ENCODE measurements at regions not wholly inside any gene's neighbourhood (a gene's known extent, or its start where the extent isn't known, plus 50 kb on each side); places are given as distances from the start of the nearest gene placed in this dataset.

DNA sequence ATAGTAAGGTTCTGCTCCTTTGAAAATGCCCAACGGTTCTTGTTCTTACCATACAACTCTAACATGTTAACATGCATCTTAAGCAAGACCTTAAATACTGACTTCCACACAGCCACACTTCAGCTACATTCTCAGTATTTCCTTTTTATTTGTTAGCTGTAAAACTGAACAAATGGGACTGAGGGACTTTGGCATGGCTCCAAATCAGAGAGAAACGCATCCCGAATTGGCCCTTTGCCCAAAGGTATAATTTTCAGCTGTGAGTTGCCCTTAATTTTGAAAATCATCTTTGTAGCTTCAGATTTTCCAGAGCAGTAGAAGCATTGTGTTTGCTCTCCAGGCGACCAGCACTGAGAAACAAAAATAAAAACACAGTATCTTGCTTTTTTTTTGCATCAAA, 56.4 kb downstream of the NEUROD6 start:
- DNase-seq: no peak

DNA sequence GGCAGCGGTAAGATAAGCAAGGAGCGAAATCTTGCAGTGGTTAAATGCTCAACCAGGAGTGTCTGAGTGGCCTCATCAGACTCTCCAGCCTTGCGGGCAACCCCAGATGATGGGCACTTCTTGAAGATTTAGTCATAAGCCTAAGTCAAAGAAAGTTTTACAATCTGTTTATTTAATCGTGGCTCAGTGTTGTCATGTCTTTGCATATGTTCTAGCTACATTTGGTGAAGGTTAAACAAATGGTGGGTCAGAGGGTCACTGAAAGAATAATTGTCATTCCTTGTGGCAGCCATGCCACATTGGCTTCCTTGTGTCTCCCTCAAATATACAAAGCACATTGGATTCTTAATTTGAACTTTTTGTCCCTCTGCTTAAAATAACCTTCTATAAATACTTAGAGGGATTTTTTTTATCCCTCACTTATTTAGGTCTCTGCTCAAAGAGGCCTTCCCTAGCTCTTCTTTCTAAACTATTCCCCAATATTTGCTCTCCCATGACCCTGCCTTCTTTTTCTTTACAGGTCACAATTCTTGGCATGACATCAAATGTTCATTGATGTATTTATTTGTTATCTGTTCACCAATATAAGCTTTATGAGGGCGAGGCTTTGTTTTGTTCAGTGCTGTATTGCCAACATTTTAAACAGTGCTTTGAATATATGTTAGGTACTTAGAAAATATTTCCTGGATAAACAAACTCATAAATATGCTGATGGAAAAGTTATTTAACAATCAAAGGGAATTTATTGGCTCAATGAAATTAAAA, 68.7 kb downstream of the NEUROD6 start:
- DNase-seq: no peak

DNA sequence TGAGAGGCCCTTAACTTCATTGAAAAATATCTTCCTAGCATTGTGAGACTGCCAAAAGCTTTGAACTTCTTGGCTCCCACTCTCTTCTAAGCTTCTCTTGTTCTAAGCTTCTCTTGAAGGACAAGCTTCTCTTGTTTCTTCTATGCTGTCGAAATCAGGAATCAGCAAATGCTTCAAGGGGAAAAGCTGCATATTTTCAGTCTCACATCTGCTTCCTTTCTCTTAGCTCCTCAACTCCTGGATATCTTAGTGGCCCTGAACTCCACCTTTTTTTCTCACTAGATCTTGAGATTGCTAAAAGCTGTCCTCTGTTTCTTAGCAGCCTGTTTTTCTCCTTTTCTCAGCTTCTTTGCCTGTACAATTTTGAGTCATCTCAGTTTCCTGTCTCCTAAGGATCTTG, 73.0 kb downstream of the NEUROD6 start:
- no peak for DNase-seq

DNA sequence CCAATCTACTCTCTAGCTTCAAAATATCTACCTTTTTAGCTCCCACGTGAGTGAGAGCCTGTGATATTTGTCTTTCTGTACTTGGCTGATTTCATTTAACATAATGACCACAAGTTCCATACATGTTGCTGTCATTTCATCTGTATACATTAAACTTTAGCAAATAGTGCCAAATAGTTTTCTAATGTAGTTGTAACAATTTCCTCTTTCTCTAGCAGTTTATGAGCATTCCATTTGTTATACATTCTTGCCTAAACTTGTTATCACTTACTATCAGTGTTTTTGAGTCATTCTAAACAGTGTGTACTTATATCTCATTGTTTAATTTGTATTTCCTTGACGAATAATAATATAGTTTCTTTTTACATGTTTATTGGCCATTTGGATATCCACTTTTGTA, 77.2 kb downstream of the NEUROD6 start:
- DNase-seq: no peak

DNA sequence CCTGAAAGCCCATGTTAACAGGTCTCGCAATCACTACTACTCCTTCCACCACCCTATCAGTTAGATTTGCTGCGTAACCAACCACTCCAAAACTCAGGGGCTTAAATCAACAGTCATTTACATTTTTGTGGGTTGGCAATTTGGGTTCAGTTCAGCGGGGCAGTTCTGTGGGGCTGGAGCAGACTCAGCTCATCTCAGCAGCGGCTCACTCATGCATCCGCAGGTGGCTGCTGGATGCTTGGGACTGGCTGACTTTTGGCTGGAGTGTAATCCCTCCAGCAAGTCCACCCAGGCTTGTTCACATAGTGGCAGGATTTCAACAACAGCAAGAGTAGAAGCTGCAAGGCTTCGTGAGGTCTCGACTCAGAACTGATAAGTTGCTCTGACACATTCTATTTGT, 79.2 kb downstream of the NEUROD6 start:
- no peak for DNase-seq

DNA sequence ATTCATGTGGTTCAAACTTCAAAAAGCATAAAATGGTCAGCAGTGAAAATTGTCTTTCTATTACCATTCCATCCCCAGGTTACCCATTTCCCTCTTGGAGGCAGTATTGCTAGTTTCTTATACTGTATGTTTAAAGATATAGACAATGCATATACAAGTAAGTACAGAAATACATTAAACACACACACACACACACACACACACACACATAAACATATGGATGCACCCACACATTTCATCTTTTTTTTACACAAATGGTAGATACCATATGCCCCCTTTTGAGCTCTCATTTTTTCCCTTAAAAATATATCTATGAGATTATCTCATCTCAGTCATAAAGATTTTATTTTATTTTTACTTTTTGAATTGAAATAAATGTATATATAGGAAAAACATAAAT, 79.7 kb downstream of the NEUROD6 start:
- DNase-seq: no peak

DNA sequence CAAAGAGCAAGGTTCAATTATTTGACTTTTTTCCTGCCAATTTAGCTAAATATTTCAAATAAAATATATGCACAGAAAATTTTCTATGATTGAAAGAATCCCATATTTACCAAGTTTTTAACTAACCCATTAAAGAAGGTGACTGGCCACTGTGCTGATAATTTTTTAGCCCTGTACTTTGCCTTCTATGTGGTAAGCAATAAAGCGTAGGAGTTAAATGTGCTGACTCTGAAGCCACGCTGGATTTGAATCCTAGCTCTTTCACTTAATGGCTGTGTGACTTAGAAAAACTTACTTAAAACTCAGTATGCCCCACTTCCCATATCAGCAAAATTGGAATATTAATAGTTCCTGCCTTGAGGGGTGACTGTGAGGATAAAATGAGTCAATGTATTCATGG, 82.1 kb downstream of the NEUROD6 start:
- DNase-seq: no peak

DNA sequence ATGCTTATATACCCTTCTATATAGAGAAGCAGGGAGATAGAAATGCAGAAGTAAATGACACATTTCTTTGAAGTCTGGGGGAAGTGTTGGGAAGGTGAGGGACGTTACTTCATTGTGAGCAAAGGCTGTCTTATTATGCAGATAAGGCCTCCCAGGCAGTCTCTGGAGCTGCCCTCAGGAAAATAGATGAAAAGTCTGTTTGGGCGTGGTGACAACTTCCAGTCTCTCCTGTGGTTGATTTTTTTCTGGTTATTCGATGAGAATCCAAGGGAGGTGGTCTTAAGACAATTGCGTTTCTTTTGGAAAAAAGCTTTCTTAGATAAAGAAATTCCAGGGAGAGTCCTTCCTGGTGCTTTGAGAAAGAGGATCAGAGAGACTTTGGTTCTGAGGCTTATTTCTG, 84.0 kb downstream of the NEUROD6 start:
- DNase-seq: no peak

DNA sequence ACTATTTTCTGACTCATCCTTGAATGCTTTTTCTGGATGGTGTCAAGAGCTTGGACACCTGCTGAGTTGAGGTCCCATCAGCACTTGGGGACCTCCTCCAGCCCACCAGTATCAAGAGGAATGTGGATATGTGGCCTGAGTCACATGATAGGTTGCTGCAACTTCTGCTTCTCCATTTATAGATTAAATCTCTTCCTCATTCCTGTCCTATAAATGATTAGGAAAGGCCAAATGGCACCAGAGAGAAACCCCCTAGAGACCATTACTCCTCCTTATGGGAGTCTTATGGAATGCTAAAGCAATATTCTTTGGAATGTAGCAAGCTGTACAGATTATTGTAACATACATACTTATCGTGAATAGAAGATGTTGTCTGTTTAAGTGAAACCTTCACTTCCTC, 85.6 kb downstream of the NEUROD6 start:
- DNase-seq: no peak

DNA sequence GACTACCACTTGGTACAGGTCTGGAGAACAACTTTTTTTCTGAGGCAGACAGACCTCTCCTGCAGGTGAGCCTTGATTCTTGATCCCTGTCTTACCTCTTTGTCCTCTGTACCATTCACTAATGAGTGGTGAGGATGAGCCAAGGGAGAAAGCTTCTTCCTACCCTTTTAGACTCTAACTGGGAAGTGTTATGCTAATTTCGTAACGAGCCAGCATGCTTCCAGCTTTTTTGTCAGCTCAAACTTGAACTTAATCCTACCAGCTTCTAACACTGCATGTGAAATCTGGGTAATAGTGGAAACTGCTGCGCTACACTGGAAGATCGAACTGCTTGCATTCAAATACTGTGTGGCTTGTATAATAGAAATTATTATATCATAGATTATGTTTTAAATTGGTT, 87.0 kb downstream of the NEUROD6 start:
- DNase-seq: no peak

DNA sequence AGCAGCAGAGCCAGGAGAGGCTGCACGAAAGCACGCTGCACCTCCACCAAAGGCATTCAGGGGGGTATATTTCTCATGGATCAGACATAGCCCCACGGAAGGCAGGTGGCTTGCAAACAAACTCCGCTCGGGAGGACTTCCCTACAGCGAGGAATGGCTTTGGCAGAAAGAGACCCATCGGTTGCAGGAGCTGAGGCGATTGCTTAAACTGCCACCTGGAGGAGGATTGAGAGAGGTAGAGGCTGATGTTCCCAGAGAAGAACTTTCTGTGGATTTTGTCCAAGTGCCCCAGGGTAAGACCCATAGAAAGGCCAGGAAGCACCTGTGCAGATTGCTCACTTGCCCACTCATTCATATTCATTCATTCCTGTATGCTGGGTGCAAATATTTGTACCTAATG, 89.1 kb downstream of the NEUROD6 start:
- no peak for DNase-seq

DNA sequence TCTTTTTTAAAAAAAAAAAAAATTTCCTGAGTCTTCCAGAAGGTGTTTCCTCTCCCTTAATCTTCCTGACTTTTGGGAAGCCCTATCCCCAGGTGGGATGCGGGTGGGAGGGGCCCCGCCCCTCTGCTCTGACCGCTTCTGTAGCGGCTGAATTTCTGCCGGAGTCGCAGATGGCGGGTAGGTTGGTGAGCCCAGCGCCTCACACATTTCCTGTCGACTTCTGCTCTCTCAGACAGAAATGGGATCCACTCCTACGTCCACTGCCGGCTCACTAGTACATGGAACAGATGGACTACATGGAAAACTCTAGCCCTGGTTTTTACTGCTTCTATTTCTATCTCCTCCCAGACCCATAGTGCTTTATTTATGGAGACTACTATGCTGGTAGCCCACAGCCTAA, 90.9 kb downstream of the NEUROD6 start:
- no peak for DNase-seq

DNA sequence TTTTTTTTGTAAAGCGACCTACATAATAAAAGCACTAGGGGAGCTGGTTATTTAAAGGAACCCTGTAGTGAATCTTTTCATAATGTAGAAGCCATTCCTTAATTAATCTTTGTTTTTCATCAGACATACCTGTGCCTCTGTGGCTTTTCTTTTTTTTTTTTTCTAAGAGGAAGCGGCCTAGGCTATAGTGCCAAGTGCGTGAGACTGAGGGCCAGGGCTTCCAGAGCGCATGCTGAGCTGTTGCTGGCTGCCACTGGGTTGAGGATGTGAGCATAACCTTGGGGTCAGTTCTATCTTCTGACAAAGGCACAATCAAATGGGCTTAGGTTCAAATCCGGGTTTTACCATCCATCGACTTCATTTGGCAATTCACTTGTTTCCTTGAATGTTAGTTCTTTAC, 103.7 kb downstream of the NEUROD6 start:
- DNase-seq: no peak

DNA sequence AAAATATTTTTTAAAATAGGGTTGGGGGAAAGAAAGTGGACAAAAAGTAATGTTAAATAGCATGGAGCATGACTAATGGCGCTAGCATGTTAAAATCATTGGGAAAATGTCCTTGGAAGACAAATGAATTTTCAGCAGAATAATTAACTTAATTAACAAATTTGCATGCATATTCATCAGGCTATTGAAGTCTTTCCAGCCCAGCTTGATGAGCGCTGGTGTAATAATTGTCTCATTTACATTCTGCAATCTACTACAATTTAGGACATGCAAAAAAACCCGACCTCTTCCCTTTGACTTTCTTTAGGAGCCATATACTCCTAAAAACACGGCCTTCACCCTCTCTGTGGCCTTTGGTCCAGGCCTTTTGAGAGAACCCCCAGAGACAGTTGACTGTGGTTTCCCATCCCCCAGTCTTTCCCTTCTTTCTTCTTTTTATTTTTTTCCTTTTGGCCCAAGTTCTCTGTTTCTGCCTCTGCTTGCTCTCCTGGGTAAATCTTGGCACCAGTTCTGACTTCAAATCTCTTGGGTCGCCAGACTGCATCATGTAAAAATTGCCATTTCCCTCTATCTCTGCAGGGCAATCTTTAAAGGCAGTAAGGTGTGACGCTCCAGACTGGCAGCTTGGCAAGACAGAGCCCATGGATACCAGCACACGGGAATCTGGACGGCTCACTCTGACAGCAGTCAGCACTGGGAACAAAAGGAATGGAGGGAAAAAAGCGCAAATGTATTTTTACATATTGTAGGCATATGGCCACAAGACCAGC, 105.5 kb downstream of the NEUROD6 start:
- no peak for DNase-seq

DNA sequence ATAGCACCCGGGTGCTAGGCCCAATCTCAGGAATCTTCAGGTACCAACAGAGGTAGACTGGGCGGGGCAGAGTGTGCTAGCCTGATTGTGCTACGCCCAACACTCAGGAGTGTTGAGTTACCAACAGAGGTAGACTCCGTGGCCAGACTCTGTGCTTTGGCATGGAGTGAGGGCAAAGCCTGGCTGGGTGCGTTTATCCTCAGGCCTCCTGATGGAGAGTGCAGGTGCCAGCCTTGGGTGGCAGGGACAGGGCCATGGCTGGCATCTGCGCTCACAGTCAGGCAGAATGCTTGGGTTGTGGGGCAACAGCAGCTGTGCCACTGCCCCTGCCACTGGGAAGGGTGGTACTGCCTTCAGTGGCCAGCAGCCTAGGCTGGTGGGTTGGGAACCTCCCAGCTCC, 111.6 kb downstream of the NEUROD6 start:
- DNase-seq: no peak

DNA sequence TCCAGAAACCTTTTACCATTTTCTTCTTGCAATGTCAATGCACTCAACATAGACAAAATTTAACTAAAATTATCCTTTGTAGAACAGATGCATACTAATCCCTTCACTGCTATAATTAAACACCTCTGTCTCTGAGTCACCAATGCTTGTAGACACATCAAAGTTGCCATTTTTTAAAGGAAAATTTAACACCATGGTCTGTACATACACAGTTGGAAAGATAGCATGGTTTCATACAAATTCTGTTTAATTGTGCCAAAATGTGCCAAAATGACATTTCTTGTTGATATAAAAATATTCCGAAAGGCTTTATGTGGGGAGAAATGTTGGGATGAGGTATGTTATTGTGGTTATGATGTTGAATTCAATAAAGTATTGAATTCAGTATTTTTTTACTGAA, 125.8 kb downstream of the NEUROD6 start:
- no peak for DNase-seq

DNA sequence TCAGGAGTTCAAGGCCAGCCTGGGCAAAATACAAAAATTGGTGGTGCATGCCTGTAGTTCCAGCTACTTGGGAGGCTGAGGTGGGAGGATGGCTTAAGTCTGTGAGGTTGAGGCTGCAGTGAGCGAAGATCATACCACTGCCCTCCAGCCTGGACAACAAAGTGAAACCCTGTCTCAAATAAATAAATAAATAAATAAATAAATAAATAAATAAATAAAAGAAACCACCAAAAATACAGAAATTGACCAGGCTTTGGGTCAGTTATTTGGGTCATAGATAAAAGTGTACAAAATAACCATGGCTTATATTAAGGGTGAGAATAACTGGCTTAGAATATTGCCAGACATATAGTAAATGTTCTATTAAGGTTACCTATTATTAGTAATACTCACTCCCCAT, 129.2 kb downstream of the NEUROD6 start:
- no peak for DNase-seq

DNA sequence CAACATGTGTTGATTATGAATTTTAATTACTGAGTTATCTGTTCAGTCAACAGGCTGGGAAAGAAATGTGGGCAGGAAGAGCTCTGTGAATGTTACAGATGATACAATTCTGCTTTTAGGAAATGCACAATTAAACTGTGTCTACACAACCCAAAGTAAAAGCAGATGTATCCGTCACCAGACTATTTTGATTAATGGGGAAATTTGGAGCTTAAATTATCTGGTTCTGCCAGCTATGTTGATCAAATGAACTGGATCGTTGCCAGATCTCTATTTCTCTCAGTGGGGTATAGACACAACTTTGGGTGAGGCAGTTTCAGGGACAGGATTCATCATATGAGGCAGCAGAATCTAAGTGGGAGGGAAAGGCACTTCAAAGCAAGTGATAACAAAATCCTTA, 136.5 kb downstream of the NEUROD6 start:
- no peak for DNase-seq

DNA sequence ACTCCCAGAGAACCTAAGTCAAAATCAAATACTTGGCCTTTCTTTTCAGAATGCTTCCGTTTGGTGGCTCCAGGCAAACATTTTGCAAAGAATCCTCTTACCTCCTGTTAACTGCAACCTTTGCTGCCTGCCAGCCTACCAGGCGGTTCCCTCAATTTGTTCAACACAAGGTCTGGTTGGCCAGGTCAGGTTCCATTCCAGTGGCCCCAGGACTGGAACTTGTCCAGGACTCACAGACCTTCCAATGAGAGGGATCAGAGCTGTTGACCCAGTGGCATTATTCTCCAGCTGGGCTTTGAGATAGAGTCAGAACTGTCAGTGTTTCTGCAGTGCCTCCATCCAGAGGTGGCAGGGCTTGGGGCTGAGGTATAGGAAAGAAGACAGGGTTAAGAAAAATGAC, 137.0 kb downstream of the NEUROD6 start:
- no peak for DNase-seq

DNA sequence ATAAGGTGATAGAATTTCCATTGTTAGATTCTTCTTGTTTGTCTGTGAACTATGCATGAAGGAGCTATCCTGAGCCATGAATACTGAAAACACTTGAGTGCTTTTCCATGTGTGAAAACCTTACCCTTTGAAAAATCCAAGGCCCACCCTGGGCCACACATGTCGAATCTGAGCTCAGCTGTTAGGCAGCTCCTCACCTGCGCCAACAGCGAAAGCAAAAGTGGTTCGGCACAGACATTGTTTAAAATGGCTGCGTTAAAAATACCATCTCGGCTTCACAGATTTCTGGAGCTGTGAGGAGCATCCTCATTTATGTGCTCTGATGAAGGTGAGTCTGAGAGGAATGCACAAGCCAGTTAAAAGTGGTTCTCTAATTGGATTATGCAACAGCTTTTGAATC, 137.7 kb downstream of the NEUROD6 start:
- no peak for DNase-seq

DNA sequence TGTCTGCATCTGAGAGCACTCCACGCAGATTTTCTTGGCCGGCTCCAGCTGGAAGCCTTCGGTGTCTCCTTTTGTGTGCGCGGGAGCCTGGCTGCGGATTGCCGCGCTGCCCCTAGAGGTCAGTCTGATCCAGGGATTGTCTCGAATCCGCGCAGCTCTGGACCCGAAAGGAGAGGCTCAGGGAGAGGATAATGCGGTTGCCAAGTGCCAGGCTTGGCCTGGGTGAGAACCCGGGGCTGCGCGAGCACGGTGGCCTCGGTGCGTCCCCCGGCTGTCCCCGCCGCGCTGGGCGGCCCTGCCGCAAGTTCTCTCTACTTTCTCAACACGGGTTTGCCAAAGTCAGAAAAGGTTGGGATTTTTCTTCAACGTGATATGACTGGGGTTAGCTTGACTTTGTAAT, 140.9 kb downstream of the ADCYAP1R1 start:
- DNase-seq: peak in 1 of 2 experiments; percentile 6

DNA sequence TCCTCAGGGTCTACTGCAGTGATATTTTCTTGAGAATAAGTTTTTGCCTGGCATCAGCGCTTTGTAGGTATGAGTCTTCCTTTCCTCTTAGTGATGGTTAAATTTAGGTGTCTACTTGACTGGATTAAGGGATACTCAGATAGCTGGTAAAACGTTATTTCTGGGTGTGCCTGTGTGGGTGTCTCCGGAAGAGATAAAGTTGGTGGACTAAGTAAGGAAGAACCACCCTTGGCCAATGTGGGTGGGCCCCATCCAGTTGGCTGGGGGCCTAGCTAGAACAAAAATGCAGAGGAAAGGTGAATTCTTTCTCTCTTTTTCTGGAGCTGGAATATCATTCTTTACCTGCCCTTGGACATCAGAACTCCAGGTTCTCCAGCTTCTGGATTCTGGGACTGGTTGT, 138.8 kb downstream of the ADCYAP1R1 start:
- no peak for DNase-seq

DNA sequence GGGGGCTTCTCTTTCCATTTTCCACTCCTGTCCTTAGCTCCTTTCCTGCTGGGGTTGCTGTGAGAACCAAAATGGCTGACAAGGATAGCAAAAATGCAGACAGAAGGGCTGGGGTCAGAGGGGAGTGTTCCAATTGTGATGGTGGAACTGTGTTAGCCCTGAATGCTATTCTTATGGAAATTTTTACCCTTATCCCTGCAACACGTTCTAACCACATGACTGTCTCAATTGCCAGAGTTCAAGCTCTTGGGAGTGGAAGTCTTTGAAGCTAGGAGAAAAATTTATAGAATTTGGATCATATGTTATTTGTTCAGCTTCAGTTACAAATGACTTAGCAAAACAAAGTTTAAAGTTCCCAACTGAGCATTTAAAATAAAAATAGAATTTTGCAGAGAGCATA, 134.1 kb downstream of the ADCYAP1R1 start:
- DNase-seq: no peak

DNA sequence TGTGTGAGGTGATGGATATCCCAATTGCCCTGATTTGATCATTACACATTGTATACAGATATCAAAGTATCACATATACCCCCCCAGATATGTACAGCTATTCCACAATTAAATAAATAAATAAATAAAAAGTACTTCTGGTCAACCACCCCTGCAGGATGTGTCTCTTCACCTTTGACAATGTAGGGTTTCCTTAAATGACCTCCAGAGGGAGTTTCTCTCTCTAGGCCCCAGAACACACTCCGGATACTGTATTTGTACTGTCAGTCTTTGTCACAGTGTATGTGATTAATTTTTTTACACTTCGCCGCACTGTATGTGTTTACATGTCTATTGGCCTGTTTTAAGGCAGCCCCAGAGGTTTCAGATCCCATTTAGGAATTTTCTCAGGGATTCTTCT, 123.6 kb downstream of the ADCYAP1R1 start:
- DNase-seq: peak in 1 of 2 experiments; percentile 4

DNA sequence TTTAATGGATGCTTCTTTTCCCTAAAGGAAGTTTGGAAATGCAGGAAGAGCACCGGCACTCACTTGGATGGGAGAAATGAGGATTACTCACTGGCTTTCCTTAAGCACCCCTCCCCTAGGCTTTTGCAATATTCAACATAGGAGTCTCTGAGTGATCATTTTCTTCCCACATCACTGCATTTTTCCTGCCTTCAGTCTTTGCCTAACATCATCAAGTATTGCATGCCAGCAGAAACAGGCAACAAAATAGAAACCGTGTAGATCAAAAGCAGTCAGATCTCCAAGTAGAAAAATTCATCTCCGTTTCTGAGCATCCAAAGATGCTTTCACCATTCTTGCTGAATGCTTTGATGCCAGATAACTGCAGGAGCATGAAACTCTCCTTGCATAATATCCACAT, 119.9 kb downstream of the ADCYAP1R1 start:
- no peak for DNase-seq

Data from SW 1271 (cell line).